ENCODE measurements at regions not wholly inside any gene's neighbourhood (a gene's known extent, or its start where the extent isn't known, plus 50 kb on each side); places are given as distances from the start of the nearest gene placed in this dataset.

DNA sequence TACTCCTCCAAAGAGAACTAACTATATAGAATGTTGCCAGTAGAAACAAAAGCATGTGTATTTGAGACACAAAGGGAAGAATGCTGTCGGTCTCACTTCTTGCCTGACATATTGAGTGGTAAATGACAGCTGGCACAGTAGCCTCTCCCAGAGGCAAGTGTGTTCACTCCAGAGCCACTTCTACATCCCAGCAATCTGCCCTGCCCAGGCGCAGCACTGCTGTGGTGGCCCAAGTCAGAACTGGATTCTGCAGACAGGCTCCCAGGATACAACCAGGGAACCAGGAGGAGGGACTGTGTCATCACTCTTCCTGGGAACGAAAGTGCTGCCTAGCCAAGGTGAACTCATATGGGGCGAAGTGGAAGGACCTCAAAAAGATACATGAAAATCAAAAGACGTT is 103.2 kb upstream of the ARMC2 start:
- TF ChIP-seq ZNF384 (IDR thresholded peaks at IDR 0.05) = no peak
- no peak for TF ChIP-seq CTBP1 (IDR thresholded peaks at IDR 0.05; ENCODE audit: borderline replicate concordance)
- TF ChIP-seq FOXM1 (IDR thresholded peaks at IDR 0.05; ENCODE audit: borderline replicate concordance) = no peak
- no peak for TF ChIP-seq FOXK2 (IDR thresholded peaks at IDR 0.05)
- TF ChIP-seq ARNT (IDR thresholded peaks at IDR 0.05) = no peak
- TF ChIP-seq BHLHE40 (IDR thresholded peaks at IDR 0.05; ENCODE audit: borderline replicate concordance) = no peak
- TF ChIP-seq TARDBP (IDR thresholded peaks at IDR 0.05) = no peak
- no peak for TF ChIP-seq SUZ12 (IDR thresholded peaks at IDR 0.05)
- TF ChIP-seq ELF4 (IDR thresholded peaks at IDR 0.05) = no peak
- no peak for TF ChIP-seq L3MBTL2 (conservative IDR thresholded peaks at IDR 0.05)
- no peak for TF ChIP-seq NFRKB (IDR thresholded peaks at IDR 0.05)

Data from HEK293T (cell line).